Suprapubic skin (tissue), 4 donors: ENCODE measurements at regions not wholly inside any gene's neighbourhood (a gene's known extent, or its start where the extent isn't known, plus 50 kb on each side); places are given as distances from the start of the nearest gene placed in this dataset.

Experiments used
- CTCF ChIP-seq, 2 donors: fragments of 200-600 bp in 1 of 2; fragments of 450-650 bp in 1 of 2; sonication (generic) in 1 of 2; IDR thresholded peaks; one replicate each; pipeline ENCODE4 v1.5.1; 2016 to 2019; ENCODE audit warnings: antibody characterized with exemption in 2 of 2, mild to moderate bottlenecking in 1 of 2, moderate library complexity in 1 of 2
- EP300 ChIP-seq: sonication (generic); formaldehyde crosslinking; IDR thresholded peaks from one replicate; pipeline ENCODE4 v1.6.1; 2017; ENCODE audit warnings: antibody characterized with exemption
- POLR2A ChIP-seq, 2 donors: fragments of 450-650 bp; IDR thresholded peaks; one replicate each; pipeline ENCODE4 v1.6.1; 2017; ENCODE audit warnings: antibody characterized with exemption in 2 of 2, mild to moderate bottlenecking in 2 of 2, moderate library complexity in 2 of 2
- POLR2AphosphoS5 ChIP-seq, 3 donors: sonication (generic); formaldehyde crosslinking; IDR thresholded peaks; one replicate each; pipeline ENCODE4 v1.6.1; 2017; ENCODE audit warnings: antibody characterized with exemption in 3 of 3

GRCh38 chr12:67442896-67443295, 173.7 kb downstream of the CAND1 start:
- TF ChIP-seq CTCF (IDR thresholded peaks at IDR 0.05) (no peak), EP300 (no peak), POLR2A (IDR thresholded peaks at IDR 0.05) (no peak), POLR2AphosphoS5 (IDR thresholded peaks at IDR 0.05) (no peak)
